ENCODE measurements at regions not wholly inside any gene's neighbourhood (a gene's known extent, or its start where the extent isn't known, plus 50 kb on each side); places are given as distances from the start of the nearest gene placed in this dataset.

DNA sequence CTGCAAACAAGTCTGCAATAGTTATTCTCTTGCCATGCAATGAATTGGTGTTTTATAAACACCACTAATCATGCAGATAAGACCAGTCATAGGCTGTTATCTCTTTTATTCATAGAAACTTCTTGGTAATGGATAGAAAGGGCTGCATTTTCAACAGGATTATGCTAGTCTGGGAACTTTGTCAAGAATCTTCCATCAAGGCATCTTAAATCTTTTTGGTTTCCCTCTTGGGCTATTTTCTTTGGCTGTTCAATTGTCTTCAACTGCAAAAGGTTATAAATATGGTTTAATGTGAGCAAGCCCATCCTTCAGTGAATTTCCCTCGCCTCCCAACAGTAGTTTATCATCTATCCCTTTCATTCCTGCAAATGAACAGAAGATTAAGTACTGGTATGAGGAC is 59.0 kb upstream of the MINAR1 start:
- no peak for DNase-seq

DNA sequence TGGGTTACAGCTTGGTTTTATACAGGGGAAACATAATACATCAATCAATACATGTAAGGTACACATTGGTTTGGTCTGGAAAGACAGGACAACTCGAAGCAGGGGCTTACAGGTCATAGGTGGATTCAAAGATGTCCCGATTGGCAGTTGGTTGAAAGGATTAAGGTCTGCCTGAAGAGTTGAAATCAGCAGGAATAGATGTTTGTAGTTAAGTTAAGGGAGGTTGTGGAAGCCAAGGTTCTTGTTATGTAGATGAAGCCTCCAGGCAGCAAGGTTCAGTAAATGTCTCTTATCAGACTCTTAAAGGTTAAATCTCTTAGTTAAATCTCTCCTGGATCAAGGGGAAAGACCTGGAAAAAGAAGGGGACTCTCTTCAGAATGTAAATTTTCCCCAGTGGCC is 58.4 kb upstream of the MINAR1 start:
- no peak for DNase-seq

DNA sequence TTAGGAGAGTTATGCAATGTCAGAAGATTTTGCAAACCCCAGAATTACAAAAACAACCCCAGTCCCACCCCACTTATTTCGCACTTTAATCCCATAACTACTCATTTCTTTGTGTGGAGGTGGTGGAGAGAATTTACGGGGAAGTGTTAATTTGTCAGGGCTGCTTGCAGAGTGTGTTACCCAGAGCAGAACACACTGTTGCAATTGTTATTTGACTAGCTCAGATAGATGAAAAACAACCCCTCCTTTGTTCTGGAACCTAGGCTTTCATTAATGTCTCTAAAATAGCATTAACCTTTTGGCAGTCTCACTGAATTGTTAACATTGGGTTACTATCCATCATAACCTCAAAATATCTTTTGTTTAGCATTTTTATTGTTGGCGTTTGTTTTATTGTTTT is 55.8 kb upstream of the MINAR1 start:
- DNase-seq, result no peak

DNA sequence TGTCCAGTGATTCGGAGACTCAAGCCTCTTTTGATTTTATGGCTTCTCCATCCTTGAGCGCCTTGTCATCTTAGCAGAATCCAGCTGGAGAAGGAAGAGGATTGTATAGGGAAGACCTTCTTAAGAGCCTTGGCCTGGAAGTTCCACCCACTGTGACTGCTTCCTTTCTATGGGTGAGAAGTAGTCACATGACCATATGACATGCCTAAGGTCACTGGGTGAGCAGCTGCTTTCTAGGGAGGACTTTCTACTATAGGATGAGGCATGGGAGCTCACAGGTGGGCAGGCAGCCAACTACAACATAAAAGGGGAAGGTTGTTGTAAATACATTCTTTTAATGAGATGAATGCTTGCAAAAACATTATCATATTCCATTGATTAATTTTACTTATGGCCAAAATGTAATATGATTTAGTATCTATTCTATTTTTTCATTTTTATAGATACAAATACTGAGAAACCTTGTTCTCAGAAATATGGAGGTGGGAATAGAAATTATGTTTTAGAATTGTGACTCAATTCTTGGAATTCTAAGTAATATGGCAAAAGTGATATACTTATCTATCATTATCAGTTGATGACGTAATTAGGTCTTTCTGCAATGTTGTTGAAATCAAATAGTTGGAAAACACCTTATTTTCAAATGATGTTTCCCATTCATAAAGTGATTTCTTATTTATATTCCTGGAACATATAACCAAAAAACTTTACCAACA is 53.6 kb upstream of the MINAR1 start:
- DNase-seq, result no peak

DNA sequence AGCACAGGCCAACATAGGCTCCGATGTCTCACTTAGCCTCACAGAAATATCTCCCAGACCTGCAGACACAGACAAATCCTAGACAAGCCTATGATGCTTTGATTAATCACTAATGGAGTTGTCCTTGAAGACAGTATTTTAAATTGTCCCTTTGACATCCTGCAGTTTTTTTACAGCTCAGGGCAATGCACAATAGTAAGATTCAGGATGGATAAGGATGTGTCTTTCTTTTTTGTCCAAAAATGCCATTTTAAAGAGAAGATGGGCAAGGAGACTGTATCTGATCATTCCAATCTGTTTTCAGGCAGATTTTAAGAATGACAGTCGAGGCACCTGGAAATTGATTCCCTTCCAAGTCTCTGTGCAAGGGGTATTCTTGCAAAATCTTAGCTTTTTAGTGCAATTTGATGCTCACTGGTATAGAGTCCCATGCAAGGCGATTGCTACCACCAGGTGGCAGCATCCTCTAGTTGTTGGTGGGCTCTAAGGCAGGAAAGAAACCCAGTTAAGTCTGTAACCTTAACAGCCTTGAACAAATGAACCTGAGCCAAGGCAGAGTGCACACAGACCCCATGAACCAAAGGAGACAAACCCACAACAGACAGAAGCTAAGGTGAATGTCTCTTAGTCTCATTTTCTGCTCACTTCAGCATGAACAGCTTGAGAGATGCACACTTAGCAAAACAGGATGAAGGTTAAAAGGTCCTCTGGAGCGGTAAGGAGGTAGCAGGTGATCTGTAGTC is 51.2 kb upstream of the MINAR1 start:
- peak; percentile 89 for DNase-seq

DNA sequence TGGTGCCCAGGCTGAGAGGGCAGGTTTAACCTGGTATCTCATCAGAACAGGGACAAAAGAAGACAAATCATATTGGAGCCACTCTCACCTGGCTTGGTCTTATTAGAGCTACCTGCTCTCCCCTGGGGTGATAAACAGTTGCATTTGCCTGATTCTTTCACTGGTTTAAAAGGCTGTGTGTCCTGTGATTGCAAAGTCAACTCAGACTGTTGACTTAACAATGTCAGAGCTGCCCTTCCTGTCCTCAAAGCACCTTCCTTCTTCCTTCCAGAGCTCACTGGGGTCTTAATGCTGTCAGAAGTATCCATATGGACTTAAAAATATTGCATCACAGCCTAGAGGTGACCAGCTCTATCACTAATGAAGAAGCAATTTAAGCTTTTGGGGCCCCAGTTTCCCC is 50.5 kb upstream of the MINAR1 start:
- no peak for DNase-seq
